ENCODE measurements at regions not wholly inside any gene's neighbourhood (a gene's known extent, or its start where the extent isn't known, plus 50 kb on each side); places are given as distances from the start of the nearest gene placed in this dataset.
"Not testable (repeated sequence)": the region's sequence is repeated elsewhere in the genome, so short reads cannot be mapped to it uniquely, and the experiment has no call there.

DNA sequence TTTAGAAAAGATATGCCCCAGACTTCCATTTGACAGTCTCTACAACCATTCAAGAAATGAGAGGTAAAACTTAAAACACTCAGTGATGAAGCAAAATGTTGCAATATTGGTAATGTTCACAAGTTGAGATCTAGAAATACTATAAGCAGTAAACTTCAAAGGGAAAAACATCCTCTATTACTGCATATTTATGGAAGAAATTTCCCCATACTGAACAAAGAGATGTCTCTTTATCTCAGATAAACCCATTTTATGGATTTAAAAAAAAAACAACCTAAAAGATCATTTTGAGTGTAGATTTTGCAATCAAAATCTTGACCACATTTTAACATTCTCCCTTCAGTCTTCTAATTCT, 177.8 kb upstream of the TAB2 start:
- no peak for DNase-seq (ENCODE audit: low read depth)
- TF ChIP-seq, protein P1, sequence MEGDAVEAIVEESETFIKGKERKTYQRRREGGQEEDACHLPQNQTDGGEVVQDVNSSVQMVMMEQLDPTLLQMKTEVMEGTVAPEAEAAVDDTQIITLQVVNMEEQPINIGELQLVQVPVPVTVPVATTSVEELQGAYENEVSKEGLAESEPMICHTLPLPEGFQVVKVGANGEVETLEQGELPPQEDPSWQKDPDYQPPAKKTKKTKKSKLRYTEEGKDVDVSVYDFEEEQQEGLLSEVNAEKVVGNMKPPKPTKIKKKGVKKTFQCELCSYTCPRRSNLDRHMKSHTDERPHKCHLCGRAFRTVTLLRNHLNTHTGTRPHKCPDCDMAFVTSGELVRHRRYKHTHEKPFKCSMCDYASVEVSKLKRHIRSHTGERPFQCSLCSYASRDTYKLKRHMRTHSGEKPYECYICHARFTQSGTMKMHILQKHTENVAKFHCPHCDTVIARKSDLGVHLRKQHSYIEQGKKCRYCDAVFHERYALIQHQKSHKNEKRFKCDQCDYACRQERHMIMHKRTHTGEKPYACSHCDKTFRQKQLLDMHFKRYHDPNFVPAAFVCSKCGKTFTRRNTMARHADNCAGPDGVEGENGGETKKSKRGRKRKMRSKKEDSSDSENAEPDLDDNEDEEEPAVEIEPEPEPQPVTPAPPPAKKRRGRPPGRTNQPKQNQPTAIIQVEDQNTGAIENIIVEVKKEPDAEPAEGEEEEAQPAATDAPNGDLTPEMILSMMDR (IDR thresholded peaks at IDR 0.05; ENCODE audit: low read depth, low read length, missing control alignments), result no peak
- H3K4me3 ChIP-seq (ENCODE audit: low read depth, low read length), result no peak overlapping the region

DNA sequence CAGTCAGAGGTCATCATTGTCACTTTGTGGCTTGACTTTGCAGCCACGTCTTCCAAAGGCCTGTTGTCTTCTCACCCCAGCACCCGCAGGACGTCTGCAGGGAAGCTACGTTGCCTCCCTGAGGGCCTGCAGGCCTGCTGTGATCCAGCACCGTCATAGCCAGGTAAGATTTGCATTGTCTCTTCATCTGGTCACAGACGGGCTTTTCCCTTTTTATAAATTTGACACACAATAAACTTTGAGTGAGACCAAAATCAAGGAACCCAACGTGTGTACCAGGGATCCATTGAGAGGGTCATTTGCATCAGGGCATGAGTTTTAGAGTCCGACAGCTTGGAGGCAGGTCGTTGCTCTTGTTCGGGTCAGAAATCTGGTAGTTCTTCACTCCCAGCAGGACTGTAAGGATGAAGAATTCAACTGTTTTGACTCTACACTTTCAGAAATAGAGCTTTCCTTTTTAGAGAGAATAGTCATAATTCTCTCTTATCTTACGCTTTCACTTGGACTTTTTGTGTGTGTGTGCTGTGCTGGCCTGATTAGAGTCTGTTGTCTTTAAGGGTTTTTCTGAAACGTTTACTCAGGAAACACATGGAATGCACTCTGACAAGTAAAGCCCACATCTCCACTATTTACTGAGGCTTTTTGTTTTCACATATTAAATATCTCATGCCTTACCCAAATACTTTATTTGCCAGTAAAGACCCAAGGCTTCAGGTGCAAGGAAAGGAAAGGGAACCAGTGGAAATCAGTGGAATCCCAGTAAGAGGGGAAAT, 177.2 kb upstream of the TAB2 start:
- peak; percentile 30 for DNase-seq (ENCODE audit: low read depth)
- TF ChIP-seq, protein P1 (IDR thresholded peaks at IDR 0.05; ENCODE audit: low read depth, low read length, missing control alignments), result no peak
- H3K4me3 ChIP-seq (ENCODE audit: low read depth, low read length), result peak overlapping the region; percentile 9

DNA sequence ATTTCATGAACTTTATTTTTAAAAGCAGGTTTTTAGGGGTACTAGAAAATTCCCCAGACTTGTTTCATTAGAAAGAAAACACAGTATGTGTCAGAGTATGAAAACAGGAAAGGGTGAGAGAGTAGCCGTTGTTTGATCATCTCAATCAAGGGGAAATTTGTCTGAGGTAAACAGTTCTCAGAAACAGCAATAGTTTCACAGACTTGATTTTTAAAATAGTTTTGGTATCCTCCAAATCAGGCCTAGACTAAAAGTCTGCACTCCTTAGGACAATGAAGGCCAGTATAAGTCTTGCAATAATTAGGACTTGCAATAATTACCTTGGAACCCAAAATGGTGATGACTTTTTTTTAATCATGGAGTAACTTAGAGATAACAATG, 176.6 kb upstream of the TAB2 start:
- H3K4me3 ChIP-seq (ENCODE audit: low read depth, low read length), result peak overlapping the region; percentile 9; the same call in 1 of the 2 replicates
- TF ChIP-seq, protein P1 (IDR thresholded peaks at IDR 0.05; ENCODE audit: low read depth, low read length, missing control alignments), result no peak
- DNase-seq (ENCODE audit: low read depth), result peak; percentile 21

DNA sequence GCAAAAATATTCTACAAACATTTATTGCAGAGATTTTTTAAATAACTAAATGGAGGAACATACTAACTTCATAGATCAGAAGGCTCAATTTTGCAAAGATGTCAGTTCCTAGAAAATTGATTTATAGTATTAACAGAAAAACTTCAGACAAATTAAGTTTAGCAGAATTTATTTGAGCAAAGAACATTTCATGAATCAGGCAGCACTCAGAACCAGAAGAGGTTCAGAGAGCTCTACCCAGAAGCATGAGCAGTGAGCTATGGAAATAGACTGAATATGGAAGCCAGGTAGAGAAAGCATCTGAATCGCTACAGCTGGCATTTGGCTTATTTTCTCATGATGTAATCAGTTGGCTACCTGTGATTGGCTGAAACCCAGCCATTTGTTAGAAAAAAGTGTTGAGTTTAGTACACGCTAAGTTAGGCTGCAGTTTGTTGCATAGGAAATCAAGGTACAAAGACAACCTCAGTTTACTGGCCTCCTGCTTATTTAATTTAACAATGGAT, 174.5 kb upstream of the TAB2 start:
- TF ChIP-seq, protein P1 (IDR thresholded peaks at IDR 0.05; ENCODE audit: low read depth, low read length, missing control alignments), result no peak
- DNase-seq (ENCODE audit: low read depth), result no peak
- H3K4me3 ChIP-seq (ENCODE audit: low read depth, low read length), result no peak overlapping the region

DNA sequence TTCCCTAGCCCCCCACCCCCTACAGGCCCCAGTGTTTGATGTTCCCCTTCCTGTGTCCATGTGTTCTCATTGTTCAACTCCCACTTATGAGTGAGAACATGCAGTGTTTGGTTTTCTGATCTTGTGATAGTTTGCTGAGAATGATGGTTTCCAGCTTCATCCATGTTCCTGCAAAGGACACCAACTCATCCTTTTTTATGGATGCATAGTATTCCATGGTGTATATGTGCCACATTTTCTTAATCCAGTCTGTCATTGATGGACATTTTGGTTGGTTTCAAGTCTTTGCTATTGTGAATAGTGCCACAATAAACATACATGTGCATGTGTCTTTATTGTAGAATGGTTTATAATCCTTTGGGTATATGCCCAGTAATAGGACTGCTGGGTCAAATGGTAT, 171.7 kb upstream of the TAB2 start:
- not testable (repeated sequence) for DNase-seq (ENCODE audit: low read depth); H3K4me3 ChIP-seq (ENCODE audit: low read depth, low read length)

DNA sequence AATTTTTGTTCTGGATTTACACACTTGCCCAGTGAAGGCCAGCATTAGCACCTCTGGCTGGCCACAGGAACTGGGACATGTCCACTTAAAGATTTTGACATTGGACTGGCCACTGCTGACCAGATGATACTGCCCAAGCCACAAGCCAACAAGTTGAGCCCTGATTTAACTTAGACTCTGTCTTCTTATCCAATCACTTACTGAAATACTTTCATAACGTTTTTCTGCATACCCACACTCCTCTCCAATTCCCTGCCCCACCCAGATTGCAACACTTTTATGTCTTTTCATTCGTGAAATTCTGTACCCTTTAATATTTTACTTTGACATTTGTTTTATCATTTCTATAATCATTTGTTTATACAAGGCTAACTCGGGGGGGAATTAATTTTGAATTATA, 170.3 kb upstream of the TAB2 start:
- TF ChIP-seq, protein P1 (IDR thresholded peaks at IDR 0.05; ENCODE audit: low read depth, low read length, missing control alignments), result no peak
- DNase-seq (ENCODE audit: low read depth), result no peak

DNA sequence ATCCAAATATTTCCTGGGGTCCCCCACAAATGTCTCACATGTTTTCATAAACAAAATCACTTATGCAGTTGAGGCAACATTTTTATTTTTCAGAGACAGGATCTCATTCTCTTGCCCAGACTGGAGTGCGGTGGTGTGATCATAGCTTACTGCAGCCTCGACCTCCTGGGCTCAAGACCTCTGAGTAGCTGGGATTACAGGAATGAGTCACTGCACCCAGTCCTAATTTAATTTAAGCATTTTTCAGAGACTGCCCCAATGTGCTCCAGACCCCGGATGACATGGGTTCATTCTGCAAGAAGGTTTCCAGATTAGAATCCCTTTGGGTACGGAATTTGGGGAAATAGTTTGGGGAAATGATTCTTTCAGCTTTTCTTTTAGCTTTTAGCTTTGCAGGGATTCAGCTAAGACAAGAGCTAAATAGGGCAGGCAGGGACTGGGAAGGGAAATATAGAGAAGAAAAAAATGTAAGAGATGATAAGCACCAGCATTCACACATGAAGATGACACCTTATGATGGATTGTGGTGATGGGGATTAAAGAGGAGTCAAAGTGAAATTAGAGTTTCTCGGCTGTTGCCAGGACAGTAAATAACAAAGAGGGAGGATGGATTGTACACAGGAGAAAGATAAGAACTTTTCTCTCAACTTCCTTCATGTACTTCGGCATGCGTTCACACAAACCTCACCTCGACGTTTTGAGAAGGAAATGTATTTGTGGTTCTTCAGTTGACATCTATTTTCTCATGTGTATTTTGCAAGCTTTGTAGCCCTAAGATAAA, 169.4 kb upstream of the TAB2 start:
- H3K4me3 ChIP-seq (ENCODE audit: low read depth, low read length), result no peak overlapping the region
- TF ChIP-seq, protein P1 (IDR thresholded peaks at IDR 0.05; ENCODE audit: low read depth, low read length, missing control alignments), result no peak
- DNase-seq (ENCODE audit: low read depth), result no peak

More for the DNA sequence above, 170.3 kb upstream of the TAB2 start:
- H3K4me3 ChIP-seq (ENCODE audit: low read depth, low read length), result no peak overlapping the region
